HG03432 (cell line): ENCODE measurements at regions not wholly inside any gene's neighbourhood (a gene's known extent, or its start where the extent isn't known, plus 50 kb on each side); places are given as distances from the start of the nearest gene placed in this dataset.
"Not testable (repeated sequence)": the region's sequence is repeated elsewhere in the genome, so short reads cannot be mapped to it uniquely, and the experiment has no call there.

Experiments
- ATAC-seq: cut with Tn5 transposase; IDR thresholded peaks from one replicate; pipeline ENCODE4 v1.9.1; 2021; ENCODE audit warnings: mild to moderate bottlenecking, moderate library complexity; ENCODE audit not compliant: unreplicated experiment

GRCh38 chr9:96133321-96134021, 168.5 kb downstream of the HSD17B3 start:
- ATAC-seq: no peak

DNA sequence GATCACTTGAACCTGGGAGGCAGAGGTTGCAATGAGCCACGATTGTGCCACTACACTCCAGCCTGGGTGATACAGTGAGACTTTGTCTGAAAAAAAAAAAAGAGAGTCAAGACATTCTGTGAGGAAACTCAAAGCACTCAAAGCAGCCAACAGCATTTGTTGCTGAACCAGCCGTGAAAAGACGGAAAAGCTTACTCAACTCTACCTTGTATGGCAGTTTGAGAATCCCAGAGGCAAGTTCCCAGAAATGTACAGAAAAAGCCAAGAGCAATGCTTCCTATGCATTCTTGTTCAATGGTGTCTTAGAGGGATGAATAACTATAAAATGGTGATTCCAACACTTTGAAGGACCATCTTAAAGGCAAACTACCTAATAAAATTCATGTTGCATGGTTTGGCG, 170.2 kb downstream of the HSD17B3 start:
- no peak for ATAC-seq

DNA sequence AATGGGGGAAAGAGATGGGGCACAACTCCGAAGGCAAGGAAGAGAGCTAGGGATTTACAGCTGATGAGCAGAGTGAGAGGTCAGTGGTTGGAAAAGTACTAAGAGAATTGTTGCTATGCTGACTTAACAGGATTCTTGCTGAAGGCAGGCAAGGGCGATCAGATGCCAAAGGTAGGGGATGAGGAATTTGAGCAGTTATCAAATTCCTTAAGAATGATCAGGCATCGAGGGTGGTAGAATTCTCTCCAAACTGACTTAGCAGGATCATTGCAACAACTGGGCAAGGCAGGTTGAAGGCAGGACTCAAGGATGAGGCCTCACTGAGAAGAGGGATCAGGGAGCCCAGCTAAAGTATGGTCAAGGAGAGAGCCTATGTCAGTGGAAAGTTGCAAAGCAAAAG, 171.0 kb downstream of the HSD17B3 start:
- no peak for ATAC-seq

DNA sequence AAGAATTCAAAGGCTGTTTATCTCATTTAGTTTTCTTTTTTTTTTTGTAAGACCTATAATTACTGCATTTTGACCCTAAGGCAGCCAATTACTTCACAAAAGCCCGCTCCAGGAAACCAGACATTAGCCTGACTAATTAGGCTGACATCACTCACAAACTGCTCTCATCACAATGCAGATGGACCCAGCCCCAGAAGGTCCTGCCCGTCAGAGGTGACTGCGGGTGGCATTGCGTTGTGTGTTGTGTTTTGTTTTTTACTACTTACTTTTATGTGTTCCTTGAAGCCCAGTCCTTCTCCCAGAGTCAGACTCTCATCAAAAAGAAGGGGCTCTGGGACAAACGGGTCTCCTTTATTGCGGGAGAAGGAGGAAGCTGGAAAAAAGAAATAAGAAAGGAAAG, 172.2 kb downstream of the HSD17B3 start:
- ATAC-seq: no peak

DNA sequence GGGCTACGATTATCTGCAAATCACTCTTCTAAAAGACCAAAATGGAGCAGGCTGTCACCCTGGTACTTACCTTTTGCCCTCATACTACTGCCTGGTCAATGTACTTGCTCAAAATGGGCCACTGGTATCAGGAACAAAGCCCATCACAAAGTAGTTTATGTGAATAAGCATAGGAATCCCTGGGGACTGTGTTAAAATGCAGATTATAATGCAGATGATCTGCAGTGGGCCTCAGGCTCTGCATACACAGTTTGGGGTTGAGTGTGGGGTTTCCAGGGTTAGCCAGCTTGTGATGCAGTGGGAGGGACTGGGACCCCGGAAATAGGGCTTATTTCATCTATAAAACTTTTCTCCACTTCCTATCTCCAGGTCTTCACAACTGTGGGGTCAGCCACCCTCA, 173.1 kb downstream of the HSD17B3 start:
- no peak for ATAC-seq

- no peak for ATAC-seq
These were observed 175.6 kb downstream of the HSD17B3 start for GRCh38 chr9:96126321-96126881.

GRCh38 chr9:96125624-96126023, 176.4 kb downstream of the HSD17B3 start:
- no peak for ATAC-seq

DNA sequence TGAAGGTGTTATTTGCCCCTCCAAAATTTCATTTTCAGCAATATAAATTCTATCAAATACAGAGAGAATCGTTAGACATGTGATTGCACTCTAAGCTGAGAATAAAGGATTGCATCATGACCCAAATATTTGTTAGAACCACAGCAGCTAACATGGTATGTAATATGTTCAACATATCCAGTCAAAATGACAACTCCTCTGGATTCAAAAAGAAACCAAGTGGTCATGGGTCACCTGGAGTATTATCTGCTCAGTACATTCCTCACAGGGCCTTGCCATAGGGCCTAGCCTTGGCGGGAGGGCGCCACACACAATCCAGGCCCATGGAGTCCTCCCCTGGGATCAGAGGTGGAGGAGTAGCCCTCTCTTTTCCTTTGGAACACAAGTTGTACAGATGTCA, 179.2 kb downstream of the HSD17B3 start:
- no peak for ATAC-seq

- ATAC-seq: no peak
These were observed 179.7 kb downstream of the HSD17B3 start for GRCh38 chr9:96122282-96122681.

DNA sequence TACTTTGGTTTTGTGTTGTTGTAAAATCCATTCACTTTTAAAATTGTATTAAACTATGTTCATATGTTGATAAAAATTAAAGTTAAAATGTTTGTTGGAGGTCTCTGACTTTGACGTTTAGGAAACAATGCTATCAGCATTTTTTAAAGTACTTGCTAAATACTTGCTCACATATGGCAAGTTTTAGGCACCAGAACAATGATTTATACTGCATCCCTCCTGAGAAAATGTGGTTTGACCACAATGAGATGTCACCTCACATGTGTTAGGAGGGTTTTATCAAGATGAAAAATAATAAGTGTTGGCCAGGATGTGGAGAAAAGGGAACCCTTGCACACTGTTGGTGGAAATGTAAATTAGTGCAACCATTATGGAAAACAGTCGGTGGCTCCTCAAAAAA, 180.8 kb downstream of the HSD17B3 start:
- no peak for ATAC-seq

DNA sequence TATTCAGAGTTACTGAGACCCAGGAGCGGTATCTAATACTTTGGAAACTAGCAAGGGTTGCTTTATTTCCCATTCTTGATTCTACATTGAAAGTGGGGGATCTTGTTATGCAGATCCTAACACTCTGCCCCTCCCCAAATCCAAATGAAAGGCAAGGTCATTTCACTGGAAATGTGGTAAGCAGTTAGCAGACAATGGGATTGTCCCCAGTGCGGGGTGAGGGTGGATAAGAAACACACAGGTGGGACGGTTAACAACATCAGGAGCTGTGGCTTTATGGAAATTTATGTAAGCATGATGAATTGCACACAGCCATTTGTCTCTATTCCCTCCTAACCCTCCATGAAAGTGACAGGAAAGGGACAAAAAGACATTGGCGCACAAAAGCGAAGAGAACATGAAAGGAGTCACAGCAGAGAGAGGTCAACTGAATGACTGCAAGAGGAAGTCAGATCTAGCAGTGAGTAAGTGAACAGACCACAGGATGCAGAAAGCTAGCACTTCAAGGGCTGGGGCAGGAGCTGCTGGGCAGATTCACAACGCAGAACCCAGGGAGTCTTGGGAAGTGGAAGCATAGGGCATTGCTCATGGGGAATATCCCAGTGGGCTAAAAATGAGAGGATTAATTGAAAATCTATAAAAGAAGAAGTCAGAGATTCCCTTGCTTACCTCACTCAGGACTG, 184.4 kb downstream of the HSD17B3 start:
- ATAC-seq: no peak

- no peak for ATAC-seq
These were observed 185.5 kb downstream of the HSD17B3 start for GRCh38 chr9:96116275-96117064.

DNA sequence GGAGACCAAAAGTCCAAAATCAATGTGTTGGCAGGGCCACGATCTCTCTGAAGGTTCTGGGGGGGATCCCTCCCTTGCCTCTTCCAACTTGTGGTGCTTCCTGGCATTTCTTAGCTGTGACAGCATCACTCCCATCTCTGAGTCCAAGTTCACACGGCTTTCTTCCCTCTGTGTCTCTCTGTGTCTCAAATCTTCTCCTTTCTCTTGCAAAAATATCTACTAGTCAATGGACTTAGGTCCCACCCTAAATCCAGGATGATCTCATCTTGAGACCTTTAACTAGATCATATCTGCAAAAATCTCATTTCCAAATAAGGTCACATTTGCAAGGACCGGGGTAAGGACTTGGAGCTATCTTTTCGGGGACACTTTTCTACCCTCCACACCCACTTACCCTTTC, 186.1 kb downstream of the HSD17B3 start:
- ATAC-seq: no peak

DNA sequence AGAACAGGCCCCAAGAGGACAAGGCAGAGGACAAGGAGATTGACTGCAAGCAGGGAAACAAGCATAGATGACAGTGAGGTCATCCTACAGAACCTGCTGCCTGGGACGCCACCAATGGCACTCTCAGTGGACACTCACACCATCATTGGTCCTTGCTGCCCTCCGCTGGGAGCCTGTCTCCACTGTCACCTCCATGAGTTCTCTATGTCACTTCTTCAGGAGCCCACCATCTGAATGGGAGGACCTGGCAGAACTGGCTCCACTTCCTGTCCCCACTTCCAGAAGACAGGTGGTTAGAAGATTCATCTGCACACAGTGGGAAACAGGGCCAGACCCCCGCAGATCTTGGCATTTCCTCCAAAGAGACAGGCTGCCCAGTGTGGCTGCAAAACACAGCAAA, 188.9 kb downstream of the HSD17B3 start:
- ATAC-seq: no peak

DNA sequence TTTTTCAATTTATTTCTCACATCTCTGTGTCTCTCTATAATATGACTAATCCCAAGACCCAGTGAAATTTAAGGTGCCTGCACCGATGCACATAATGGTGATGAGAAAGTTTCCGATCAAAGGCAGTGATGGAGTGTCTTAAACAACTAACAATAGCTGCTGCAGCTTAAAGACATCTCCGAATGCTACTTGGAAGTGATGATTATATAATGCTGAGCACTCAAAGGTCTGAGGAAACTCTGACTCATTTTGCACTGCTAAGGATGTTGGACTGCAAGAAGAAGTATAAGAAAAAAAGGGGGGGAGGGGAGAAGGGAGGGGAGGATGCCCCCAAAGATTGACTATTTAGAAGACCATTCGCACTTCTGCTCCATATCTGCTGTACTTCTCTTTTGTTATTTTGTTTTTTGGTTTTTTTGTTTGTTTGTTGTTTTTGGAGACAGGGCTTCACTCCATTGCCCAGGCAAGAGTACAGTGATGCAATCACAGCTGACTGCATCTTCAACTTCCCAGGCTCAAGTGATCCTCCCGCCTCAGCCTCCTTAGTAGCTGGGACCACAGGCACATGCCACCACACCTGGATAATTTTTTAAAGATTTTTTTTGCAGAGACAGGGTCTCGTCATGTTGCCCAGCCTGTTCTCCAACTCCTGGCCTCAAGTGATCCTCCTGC, 192.2 kb downstream of the HSD17B3 start:
- ATAC-seq: no peak

GRCh38 chr9:96108691-96109380, 193.1 kb downstream of the HSD17B3 start:
- no peak for ATAC-seq

GRCh38 chr9:96107436-96107835, 194.5 kb downstream of the HSD17B3 start:
- no peak for ATAC-seq

DNA sequence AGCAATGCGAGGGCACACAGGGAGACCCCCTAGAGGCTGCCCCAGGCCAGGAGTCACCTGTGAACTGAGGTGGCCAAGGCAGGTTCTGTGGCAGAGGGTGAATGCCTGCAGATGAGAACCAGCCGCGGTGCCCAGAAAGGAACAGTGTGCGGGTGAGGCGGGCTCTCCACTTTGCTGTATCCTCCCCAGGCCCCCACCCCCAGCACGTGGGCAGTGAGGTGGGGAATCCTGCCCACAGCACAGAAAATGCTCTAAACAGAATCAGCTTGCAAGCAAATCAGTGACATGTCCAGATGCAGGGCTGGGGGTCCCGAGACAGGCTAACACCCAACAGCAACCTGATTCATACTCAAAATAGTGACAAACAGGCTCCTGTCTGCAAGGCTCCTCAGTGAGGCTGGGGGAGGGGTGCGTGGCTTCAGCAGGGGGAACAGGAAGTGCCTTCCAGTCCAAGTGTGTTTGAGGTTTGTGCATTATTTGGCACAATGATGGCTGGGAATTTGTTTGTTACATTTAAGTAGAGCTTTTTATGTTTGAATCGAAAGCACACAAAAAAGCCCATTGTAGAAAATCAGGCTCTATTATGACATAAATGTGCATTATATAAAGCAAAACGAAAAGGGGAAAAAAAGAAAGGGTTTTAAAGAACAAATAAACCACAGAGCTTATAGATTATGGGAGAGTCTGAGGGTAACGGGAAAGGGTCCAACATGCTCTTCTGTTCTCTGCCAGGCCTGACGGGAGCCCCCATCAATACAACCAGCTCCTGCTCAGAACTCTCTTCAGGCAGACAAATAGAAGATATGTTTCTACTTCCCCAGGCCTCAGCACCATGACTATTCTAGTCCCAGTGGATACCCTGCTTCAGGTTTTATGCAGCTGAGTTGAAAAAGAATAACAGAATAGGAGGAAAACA, 201.3 kb downstream of the HSD17B3 start:
- no peak for ATAC-seq

DNA sequence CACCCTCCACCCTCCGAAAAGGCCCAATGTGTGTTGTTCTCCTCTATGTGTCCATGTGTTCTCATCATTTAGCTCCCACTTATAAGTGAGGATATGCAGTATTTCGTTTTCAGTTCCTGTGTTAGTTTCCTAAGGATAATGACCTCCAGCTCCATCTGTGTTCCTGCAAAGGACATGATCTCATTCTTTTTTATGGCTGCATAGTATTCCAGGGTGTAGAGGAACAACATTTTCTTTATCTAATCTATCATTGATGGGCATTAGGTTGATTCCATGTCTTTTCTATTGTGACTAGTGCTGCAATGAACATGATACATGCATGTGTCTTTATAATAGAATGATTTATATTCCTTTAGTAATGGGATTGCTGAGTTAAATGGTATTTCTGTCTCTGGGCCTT, 211.3 kb downstream of the HSD17B3 start:
- not testable (repeated sequence) for ATAC-seq
